Posterior cingulate gyrus (tissue), 11 donors: ENCODE measurements at regions not wholly inside any gene's neighbourhood (a gene's known extent, or its start where the extent isn't known, plus 50 kb on each side); places are given as distances from the start of the nearest gene placed in this dataset.

Source experiments
- DNase-seq, 10 donors: peaks; one replicate each; pipeline versions ENCODE4 v3.0.0 to v3.0.0-alpha.2; 2020 to 2021; ENCODE audit warnings: mixed read lengths in 3 of 10
- intact Hi-C: fragments of 100-400 bp; cut with DNase I; formaldehyde crosslinking; loops from one replicate; pipeline ENCODE4 v1.15.1; 2023

DNA sequence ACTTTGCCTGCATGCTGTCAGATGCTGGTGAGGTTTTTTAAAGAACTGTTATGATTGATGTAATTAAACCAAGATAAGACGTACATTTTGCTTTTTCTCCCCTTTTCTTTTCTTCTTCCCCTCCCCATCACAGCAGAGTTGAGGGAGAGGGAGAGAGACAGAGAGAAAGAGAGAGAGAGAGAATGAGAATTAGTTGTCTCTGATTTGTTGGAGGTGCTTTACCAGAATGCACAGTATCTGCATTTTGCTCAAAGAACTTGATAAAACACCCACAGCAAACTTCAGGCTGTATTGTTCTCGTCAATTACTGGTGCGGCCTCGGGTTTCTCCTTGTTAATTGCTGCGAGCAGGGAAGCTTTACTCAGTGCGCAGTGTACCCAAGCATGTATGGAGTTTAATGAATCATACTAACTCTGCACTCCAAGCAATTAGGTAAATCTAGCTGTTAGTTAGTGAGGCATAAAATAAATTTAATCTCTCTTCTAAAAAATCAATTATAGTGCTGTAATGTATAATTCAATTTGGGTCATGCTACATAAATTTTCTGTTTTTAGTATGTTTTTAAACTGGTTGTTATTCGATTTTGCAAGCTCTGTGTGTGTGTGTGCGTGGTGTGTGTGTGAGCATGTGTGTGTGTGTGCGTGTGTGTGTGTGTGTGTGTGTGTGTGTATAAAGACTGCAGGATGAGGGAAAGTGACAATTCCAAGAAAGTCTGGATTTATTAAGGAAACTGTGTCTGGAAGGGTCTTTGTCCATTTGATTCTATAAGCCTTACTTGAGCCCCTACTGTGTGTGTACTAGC is 273.4 kb downstream of the TLE3 start:
- no peak for DNase-seq
- intact Hi-C loops = no loop called here

DNA sequence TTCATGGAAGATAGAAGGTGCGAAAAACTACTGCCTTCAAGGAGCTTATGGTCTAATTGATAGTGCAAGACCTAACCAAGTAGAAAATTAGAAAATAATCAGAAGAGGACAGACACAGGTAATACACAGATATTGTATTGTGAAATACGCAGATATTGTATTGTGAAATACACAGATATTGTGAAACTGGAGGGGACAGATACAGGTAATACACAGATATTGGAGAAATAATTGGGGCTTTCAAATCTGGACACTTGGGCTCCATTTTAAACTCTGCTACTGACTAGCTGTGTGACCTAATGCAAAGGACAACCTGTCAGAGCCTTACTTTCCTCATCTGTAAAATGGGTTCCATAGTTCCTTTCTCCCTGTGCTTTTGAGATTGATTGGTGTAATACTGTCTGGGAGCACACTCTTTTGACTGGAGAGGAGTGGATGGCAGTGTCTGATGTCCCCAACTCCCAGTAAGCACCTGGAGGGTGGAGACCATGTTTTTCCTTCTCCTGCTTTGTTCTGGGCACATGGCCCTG is 272.8 kb downstream of the TLE3 start:
- intact Hi-C loops = no loop called here
- DNase-seq = peak in 1 of 10 donors; percentile 18

DNA sequence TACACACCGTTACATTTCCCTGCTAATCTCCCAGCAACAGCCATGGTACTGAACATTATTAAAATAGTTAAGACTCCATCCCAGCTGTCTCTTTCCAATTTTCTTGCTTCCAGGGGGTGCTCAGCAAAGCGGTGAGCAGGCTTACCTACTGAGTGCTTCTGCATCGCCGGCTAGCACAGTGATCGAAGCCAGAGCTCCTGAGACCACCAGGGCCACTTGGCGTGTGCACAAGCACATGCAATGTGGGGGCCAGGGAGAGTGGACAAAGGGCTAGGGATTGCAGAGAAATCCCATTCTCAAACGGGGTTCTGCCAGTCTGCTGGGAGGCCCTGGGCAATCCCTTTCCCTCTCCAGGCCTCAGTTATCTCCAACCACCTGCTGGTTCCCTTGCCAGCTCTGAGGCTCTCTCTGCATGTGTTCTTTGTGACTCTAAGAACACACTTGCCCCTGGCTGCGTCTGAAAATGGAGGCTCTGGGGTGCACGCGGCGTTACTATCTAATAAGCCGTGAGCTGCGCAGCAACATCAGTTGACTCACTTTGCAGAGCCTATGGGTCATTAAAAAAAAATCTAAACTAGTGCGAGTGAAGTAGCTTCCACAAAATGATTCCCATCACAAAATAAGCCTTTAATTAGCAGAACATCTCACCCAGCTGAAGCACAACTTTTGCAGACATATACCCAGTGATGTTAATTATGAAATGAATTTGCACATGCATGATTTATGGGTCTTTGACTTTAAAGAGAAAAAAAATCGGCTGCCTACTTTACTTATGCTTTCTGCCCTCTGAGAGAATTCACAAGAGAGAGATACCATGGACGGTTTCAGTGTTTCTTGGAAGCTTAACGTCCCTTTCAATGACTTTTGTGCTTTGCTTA is 271.5 kb downstream of the TLE3 start:
- intact Hi-C loops = no loop called here

DNA sequence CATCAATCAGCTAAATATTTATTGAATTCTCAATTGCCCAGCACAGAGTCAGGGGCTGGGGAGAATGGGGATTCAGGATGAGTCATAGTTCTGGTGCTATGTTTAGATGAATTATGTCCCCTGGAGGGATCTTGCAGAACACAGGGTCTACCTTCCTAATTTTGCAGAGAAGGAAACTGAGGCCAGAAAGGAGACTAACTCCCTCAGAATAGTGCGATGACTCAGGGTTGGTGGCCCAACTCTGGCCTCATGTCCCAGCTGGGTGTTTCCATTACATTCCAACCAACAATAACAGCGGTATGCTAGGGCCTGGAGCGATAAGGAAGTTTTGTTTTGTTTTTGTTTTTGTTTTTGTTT is 270.9 kb downstream of the TLE3 start:
- DNase-seq = peak in 1 of 10 donors; percentile 45
- intact Hi-C loops = no loop called here

More for the DNA sequence above, 271.5 kb downstream of the TLE3 start:
- DNase-seq = peak in 1 of 10 donors; percentile 62

DNA sequence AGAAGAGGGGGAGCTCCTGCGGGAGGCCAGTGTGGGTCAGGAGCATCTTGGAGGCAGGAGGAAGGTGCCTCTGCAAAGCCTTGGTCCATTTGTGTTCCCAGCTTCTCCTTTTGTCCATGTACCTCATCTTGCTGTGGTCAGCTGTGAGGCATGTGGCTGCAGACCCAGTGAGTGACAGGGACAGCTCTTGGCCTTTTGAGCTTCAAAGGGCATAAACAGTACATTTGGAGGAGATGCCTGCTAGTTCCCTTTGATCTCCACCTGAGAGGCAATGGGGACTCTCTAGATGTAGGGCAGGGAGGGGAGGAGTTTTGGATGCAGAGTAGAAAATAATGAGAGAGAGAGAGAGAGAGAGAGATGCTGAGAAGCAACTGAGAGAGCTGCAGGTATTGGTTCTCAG is 270.0 kb downstream of the TLE3 start:
- DNase-seq = no peak
- intact Hi-C loops = no loop called here

DNA sequence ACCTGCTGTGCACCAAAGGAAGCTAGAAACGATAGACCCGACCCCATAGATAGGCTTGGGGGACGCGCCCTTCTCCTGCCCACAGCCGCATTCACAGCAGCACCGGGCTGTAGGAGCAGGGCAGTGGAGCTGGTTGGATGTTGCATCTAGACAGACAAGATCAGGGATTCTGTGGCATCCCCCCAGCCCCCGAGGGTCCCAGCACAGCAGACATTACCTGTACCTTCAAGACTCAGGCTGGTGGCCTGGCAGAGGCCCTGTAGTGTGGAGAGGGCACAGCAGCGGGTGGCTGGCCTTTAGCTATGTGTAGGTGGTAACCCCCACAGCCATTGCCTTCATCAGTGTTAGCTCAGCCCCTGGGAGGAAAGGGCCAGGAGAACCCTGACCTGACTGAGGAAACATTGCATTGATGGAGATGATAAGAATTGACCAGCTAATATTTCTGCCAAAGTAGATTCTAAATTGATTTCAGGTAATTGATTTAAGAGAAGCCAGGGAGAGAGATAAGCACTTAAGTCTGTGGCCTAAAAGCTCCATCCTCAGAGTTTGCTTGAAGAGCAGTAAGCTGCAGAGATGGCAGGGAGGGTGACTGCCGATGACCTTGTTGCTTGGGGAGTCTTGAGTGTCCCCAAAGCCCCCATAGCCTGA is 269.4 kb downstream of the TLE3 start:
- intact Hi-C loops = no loop called here
- peak in 1 of 10 donors; percentile 52 for DNase-seq

DNA sequence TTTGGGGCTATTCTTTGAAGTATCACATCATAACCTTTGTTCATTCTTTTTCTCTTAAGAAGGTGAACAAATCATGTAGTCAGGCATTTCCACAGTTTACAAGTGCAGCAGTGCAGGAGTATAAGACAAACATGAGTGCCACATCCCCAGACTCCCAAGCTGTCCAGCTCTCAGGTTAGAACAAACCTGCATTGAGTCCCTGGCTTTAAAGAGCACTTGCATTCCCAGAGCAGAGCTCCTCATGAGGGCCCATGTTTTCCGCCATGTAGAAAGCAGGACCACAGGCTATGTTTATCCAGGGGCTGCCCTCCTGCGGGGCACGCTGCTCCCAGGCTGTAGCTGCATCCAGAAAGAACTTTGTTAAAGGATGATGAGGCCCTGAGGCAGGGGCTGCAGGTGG is 267.7 kb downstream of the TLE3 start:
- peak in 1 of 10 donors; percentile 45 for DNase-seq
- intact Hi-C loops = no loop called here

DNA sequence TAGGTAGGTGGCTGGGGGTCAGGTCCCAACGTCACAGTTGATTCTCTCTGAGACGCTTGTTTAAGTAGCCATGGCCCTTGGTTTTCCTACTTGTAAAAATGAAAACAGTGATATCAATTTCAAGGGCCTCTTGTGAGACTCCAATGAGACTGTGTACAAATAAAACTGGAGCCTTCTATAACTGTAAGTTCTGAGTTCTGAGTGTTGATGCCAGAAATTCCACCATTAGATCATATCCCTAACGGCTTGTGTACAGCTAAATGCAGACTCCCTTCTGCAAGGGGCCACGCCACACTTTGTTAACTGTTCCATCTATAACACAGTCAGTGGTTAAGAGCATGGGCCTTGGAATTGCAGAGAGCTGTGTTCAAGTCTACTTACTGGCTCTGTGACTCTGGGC is 267.3 kb downstream of the TLE3 start:
- DNase-seq = no peak
- intact Hi-C loops = no loop called here

DNA sequence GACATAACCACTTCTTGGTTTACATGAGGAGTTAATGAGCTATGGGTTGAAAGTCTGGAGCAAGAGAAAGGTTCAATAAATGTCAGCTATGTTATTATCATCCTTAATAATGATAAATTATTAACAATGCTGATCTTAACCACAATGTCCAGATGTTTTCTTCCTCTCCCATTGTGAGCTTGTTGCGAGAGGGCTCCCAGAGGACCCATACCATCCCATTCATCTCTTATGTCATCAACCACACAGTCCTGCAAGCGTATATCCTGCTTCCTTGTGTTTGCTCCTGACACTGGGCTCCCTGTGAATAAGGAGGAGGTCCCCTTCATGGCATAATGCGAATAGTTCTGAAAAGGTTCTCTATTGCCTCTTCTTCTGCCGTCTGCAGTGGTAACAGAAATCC is 266.8 kb downstream of the TLE3 start:
- DNase-seq = no peak
- intact Hi-C loops = no loop called here

DNA sequence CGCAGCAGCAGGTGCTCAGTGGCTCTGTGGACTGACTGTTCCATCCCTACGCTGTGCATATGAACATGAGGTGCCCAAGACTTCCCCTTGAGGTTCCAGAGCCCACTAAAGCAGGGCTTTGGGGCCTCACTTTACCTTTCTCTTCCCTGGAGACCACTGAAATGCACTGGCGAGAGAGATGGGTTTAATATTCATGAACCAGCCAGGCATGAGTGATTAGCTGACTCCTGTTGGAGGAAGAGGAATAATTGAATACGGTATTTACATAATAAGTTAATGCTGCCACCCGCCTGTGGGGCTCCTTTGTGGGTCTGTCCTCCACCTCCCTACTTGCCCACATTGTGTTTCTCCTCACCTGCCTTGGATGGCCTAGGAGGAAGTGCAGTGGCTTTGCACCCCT is 263.4 kb downstream of the TLE3 start:
- intact Hi-C loops = no loop called here
- peak in 1 of 10 donors; percentile 32 for DNase-seq

DNA sequence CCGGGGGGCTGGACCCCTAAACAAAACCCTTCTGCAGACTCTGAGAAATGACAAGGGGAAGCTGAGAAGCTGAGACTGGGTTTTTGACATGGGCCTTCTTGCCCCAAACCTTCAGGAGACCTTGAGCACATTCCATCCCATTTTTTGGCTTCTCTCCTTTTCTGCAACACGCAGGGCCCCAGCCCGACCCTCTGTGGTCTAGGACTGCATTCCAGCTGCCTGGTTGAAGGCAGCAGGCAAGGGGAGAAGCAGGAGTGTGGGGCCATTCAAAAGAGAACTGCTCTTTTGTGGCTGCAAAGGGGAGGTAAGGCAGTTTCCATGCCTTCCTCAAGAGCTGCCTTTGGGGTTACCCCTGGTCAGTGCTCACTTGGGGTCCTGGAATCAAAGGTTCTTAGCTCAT is 263.0 kb downstream of the TLE3 start:
- DNase-seq = peak in 1 of 10 donors; percentile 18

DNA sequence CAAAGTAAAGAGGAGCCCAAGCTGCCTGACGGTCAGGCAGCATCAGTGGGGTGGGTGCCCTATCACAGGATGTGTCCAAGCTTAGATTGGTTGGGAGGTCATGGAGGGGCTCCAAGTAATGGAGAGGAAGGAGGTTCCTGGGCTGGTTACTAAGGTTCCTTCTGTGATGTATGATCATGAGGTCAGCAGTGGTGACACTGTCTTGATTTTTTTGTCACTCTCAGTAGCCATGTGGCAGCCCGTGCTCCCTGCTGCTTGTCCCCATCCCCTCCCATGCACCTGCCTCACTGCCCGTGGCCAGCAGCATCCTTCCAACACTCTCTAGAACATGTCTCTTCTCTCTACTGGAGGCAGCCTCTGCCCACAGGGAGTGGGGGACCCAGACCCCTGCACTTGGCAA is 261.7 kb downstream of the TLE3 start:
- peak in 1 of 10 donors; percentile 48 for DNase-seq
- intact Hi-C loops = no loop called here

More for the DNA sequence above, 263.0 kb downstream of the TLE3 start:
- intact Hi-C loops = no loop called here

DNA sequence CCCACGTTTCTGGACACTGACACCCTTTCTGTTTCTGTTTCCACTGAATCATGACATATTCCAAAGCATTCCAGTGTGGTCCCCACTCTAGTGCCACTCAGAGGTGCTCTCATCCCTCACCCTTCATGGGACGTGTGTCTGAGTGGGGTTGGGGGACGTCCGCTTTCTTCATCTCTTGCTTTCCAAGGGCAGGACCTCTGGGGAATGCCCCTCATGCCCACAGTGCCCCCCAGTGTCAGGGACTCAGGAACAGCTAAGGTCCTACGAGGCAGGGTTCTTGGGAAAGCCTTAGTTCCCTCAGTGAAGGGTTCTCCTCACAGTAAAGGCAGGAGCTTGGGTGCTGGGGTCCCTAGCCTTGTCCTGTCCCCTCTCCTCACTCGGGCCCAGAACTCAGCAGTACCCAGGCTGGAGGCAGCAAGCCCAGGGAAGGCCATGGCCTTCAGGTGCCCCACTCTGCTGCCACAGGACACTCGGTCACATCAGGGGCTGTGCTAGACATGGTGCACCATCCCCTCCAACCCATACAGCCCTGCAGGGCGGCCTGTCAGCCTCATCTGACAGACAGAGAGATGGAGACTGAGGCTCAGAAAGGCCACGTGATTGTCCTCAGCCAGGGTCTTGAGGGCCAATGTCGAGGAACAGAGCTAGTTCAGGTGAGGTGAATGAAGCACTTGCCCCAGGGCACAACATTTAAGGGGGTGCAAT is 261.0 kb downstream of the TLE3 start:
- intact Hi-C loops = no loop called here

DNA sequence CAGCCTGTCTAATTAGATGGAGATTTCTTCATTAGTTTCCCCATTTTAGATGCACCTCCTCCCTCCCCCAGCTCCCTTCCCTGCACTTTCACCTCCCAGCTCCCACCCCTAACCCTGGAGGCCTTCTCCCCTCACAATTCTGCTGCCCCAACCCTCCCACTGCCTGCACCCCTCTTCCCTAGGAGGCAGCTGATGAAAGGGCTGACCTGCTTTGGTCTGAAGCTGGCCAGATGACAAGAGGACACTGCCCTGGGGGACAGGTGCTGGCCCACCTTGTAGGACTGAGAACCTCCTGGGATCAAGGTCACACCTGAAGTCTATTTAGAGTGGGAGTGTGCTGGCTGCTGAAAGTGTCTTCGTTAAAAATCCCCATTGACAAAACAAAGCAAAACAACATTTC is 259.4 kb downstream of the TLE3 start:
- no peak for DNase-seq

More for the DNA sequence above, 261.0 kb downstream of the TLE3 start:
- DNase-seq = peak in 2 of 10 donors; percentile 39 to 66

DNA sequence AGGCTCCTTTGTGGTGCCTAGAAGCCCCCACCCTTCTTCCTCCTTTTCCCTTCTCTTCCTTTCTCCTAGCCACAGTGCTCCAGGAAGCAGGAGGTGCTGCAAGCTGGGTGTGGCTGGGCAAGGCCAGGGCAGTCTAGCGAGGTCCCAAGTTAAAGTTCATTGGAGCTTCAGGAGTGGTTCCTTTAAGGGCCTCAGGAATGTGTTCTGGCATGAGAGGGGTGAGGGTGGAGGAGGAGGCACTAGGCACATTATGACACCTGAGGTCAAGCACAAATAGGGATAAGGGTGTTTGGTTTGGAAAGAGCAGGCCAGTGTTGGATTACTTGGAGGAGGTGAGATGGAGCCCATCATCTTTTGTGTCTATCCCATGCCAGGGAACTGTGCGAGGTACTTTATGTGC is 258.7 kb downstream of the TLE3 start:
- DNase-seq = no peak
- intact Hi-C loops = no loop called here

More for the DNA sequence above, 259.4 kb downstream of the TLE3 start:
- intact Hi-C loops = no loop called here

DNA sequence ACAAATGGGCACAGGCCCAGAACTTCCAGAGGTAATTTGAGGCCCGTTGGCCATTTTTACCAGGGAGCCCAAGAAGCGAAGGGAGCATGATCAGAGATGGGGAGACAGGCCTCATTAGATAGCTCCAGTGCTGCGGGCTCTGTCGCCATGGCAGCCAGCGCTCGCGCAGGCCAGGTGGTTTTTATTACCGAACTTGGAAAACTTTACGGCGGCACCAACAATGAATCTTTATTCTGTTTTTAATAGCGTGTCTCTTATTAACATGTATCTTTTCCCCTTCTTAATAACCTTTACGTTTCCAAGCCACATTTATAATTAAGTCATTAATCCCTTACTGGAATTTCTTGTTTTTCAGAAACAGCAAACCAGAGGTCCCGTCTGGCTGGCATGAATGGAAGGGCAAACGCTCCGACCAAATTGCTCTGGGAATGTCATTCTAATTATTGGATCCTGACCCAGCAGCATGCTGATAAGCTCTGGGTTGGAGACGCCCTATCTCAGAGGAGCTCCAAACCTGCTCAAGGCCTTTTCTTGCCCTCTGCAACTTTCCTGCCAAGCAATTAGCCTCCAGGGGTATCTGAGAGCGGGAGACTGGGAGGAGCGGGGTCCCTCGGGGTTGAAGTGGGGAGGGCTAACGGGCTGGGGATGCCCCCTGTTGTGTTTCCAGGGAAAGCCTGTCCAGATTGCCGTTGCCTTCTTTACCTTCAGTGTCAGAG is 256.4 kb downstream of the TLE3 start:
- DNase-seq = no peak
- intact Hi-C loops = no loop called here

DNA sequence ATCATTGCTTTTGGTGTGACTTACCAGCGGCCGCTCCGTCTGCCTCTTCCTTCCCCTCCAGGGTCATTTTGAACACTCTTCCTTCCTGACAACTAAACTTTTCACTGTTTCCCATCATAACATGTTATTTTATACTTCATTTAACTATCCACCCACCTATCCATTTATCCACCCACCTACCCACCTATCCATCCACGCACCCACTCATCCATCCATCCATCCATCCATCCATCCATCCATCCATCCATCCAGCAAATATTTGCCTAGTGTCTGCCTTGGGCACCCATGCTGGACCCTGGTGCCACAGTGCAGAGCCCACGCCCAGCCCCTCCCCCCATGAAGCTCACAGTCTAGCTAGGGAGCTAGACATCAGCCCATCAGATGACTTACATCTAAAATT is 254.9 kb downstream of the TLE3 start:
- intact Hi-C loops = no loop called here
- no peak for DNase-seq

DNA sequence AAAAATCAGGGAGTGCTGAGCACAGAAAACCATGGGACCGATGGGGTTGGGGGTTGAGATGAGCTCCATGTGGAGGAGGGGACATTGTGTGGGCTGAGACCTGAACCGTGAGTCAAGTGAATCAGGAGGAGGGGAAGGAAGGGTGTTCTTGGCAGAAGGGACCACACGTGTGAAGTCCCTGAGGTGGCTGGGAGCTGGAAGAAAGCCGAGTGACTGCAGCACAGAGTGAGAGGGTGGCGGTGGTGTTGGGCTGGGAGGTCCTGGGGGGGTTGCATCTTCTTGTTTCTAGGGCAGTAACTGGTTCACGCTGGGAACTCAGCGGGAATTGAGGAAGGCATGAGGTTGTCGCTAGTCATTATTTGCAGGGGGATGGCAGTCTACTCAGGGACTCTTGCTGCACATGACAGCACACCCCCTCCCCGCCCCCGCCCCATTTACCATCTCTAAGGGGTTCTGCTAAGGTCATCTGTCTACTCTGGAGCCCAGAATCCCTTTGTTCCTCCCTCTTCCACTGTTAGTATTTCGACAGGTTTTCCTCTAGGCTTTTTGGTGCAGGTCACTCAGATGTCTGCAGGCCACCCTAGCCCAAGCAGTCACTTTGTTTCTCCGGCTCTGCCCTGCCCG is 254.3 kb downstream of the TLE3 start:
- DNase-seq = no peak
- intact Hi-C loops = no loop called here

DNA sequence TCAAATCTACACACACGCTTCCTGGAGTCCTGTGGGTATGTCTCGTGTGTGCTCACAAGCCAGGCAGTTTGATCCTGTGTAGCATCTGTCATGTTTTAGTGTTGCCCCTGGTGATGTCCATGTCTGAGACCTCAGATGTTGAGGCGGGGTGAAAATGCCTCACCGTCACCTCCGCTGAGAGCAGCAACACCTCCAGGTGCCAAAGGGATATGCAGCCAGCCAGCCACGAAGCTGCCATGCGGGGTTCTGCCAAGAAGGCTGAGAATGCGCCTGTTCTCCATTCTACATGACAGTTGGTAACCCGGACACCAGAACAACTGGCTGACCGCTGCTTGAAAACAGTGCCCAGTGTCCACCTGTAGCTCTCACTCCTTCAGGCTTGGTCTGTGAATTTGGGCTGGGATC is 253.8 kb downstream of the TLE3 start:
- intact Hi-C loops = no loop called here
- DNase-seq = no peak
